ENCODE measurements at regions not wholly inside any gene's neighbourhood (a gene's known extent, or its start where the extent isn't known, plus 50 kb on each side); places are given as distances from the start of the nearest gene placed in this dataset.

- H3K4me3 ChIP-seq (ENCODE audit: low read depth, low read length): no peak overlapping the region
- TF ChIP-seq, protein P1, sequence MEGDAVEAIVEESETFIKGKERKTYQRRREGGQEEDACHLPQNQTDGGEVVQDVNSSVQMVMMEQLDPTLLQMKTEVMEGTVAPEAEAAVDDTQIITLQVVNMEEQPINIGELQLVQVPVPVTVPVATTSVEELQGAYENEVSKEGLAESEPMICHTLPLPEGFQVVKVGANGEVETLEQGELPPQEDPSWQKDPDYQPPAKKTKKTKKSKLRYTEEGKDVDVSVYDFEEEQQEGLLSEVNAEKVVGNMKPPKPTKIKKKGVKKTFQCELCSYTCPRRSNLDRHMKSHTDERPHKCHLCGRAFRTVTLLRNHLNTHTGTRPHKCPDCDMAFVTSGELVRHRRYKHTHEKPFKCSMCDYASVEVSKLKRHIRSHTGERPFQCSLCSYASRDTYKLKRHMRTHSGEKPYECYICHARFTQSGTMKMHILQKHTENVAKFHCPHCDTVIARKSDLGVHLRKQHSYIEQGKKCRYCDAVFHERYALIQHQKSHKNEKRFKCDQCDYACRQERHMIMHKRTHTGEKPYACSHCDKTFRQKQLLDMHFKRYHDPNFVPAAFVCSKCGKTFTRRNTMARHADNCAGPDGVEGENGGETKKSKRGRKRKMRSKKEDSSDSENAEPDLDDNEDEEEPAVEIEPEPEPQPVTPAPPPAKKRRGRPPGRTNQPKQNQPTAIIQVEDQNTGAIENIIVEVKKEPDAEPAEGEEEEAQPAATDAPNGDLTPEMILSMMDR (IDR thresholded peaks at IDR 0.05; ENCODE audit: borderline replicate concordance, insufficient read depth, low read depth, low read length): no peak
Measured at GRCh38 chr5:167905919-167906853, 385.3 kb upstream of the WWC1 start.

DNA sequence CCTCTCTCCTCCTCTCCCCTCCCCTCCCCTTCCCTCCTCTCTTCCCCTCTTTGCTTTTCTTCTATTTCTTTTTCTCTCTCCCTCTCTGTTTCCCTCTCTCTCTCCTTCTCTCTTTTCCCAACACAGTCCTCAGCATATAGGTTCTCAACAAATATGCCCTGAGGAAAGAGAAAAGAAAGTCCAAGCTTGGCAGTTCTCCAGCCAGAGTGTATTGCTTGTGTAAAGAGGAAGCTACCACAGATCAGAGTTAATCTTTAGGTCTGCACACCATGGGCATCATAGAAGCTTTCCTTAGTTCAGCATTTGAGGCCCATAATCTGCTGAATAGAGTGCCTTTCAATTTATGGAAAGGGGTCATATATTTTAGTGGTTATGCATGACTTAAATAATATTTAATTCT is 382.8 kb upstream of the WWC1 start:
- no peak overlapping the region for H3K4me3 ChIP-seq (ENCODE audit: low read depth, low read length)
- TF ChIP-seq, protein P1 (IDR thresholded peaks at IDR 0.05; ENCODE audit: borderline replicate concordance, insufficient read depth, low read depth, low read length): no peak

- no peak overlapping the region for H3K4me3 ChIP-seq (ENCODE audit: low read depth, low read length)
- TF ChIP-seq, protein P1 (IDR thresholded peaks at IDR 0.05; ENCODE audit: borderline replicate concordance, insufficient read depth, low read depth, low read length): no peak
Measured at GRCh38 chr5:167912941-167913665, 378.3 kb upstream of the WWC1 start.

- TF ChIP-seq, protein P1 (IDR thresholded peaks at IDR 0.05; ENCODE audit: borderline replicate concordance, insufficient read depth, low read depth, low read length): no peak
- H3K4me3 ChIP-seq (ENCODE audit: low read depth, low read length): no peak overlapping the region
Measured at GRCh38 chr5:167915237-167915636, 376.2 kb upstream of the WWC1 start.

GRCh38 chr5:167916261-167916691 is 375.2 kb upstream of the WWC1 start:
- no peak overlapping the region for H3K4me3 ChIP-seq (ENCODE audit: low read depth, low read length)
- TF ChIP-seq, protein P1 (IDR thresholded peaks at IDR 0.05; ENCODE audit: borderline replicate concordance, insufficient read depth, low read depth, low read length): no peak

- TF ChIP-seq, protein P1 (IDR thresholded peaks at IDR 0.05; ENCODE audit: borderline replicate concordance, insufficient read depth, low read depth, low read length): no peak
- no peak overlapping the region for H3K4me3 ChIP-seq (ENCODE audit: low read depth, low read length)
Measured at GRCh38 chr5:167916706-167917105, 374.7 kb upstream of the WWC1 start.

All from GM12875 (cell line).